ENCODE measurements at regions not wholly inside any gene's neighbourhood (a gene's known extent, or its start where the extent isn't known, plus 50 kb on each side); places are given as distances from the start of the nearest gene placed in this dataset.
"Not testable (repeated sequence)": the region's sequence is repeated elsewhere in the genome, so short reads cannot be mapped to it uniquely, and the experiment has no call there.

GRCh38 chr21:9006553-9007323, 1514.6 kb upstream of the TPTE start:
- H3K36me3 ChIP-seq (ENCODE audit: control insufficient read depth in 1 of 2, insufficient read depth in 2 of 2, low read length in 1 of 2); H3K4me1 ChIP-seq (ENCODE audit: control insufficient read depth in 1 of 2, insufficient read depth in 2 of 2, low read length in 2 of 2); H3K4me3 ChIP-seq (ENCODE audit: low read length in 2 of 2); H3K27me3 ChIP-seq (ENCODE audit: control insufficient read depth in 1 of 2, insufficient read depth in 2 of 2, low read length in 1 of 2); ATAC-seq (ENCODE audit: low FRiP score); H3K9me3 ChIP-seq (ENCODE audit: control insufficient read depth, low read length); intact Hi-C loops (cut with DNase I); H3K27ac ChIP-seq (ENCODE audit: low read depth in 1 of 2, low read length in 2 of 2); DNase-seq: not testable (repeated sequence)
- WGBS, 2 donors = 44 to 56% methylated on average over 2 of the region's 2 CpGs

- ATAC-seq (ENCODE audit: low FRiP score) = peak; percentile 46
- no peaks in the 10 kb centered on the region for H3K36me3 ChIP-seq (ENCODE audit: control insufficient read depth in 1 of 2, insufficient read depth in 2 of 2, low read length in 1 of 2)
- H3K27me3 ChIP-seq (ENCODE audit: control insufficient read depth in 1 of 2, insufficient read depth in 2 of 2, low read length in 1 of 2) = no peaks in the 10 kb centered on the region
- intact Hi-C loops (cut with DNase I) = no loop called here
- peak in 1 of 2 donors; percentile 77 for DNase-seq
- H3K27ac ChIP-seq (ENCODE audit: low read depth in 1 of 2, low read length in 2 of 2) = no peak overlapping the region
- peaks cover 2% of the 10 kb centered on the region for H3K9me3 ChIP-seq (ENCODE audit: control insufficient read depth, low read length)
- no peak overlapping the region for H3K4me3 ChIP-seq (ENCODE audit: low read length in 2 of 2)
- H3K4me1 ChIP-seq (ENCODE audit: control insufficient read depth in 1 of 2, insufficient read depth in 2 of 2, low read length in 2 of 2) = no peaks in the 10 kb centered on the region
Measured at GRCh38 chr21:9008636-9009035, 1512.7 kb upstream of the TPTE start.

- ATAC-seq (ENCODE audit: low FRiP score); H3K36me3 ChIP-seq (ENCODE audit: control insufficient read depth in 1 of 2, insufficient read depth in 2 of 2, low read length in 1 of 2); DNase-seq; intact Hi-C loops (cut with DNase I); H3K27ac ChIP-seq (ENCODE audit: low read depth in 1 of 2, low read length in 2 of 2); H3K9me3 ChIP-seq (ENCODE audit: control insufficient read depth, low read length); H3K27me3 ChIP-seq (ENCODE audit: control insufficient read depth in 1 of 2, insufficient read depth in 2 of 2, low read length in 1 of 2); H3K4me1 ChIP-seq (ENCODE audit: control insufficient read depth in 1 of 2, insufficient read depth in 2 of 2, low read length in 2 of 2); H3K4me3 ChIP-seq (ENCODE audit: low read length in 2 of 2): not testable (repeated sequence)
- 41 to 54% methylated on average over 3 of the region's 3 CpGs for WGBS, 2 donors
Measured at GRCh38 chr21:9009267-9010016, 1511.9 kb upstream of the TPTE start.

- intact Hi-C loops (cut with DNase I); H3K27me3 ChIP-seq (ENCODE audit: control insufficient read depth in 1 of 2, insufficient read depth in 2 of 2, low read length in 1 of 2); ATAC-seq (ENCODE audit: low FRiP score); H3K27ac ChIP-seq (ENCODE audit: low read depth in 1 of 2, low read length in 2 of 2); H3K9me3 ChIP-seq (ENCODE audit: control insufficient read depth, low read length); H3K4me1 ChIP-seq (ENCODE audit: control insufficient read depth in 1 of 2, insufficient read depth in 2 of 2, low read length in 2 of 2); H3K4me3 ChIP-seq (ENCODE audit: low read length in 2 of 2); H3K36me3 ChIP-seq (ENCODE audit: control insufficient read depth in 1 of 2, insufficient read depth in 2 of 2, low read length in 1 of 2); DNase-seq: not testable (repeated sequence)
- 14 to 17% methylated on average over 4 of the region's 4 CpGs for WGBS, 2 donors
Measured at GRCh38 chr21:9010121-9010795, 1511.1 kb upstream of the TPTE start.

GRCh38 chr21:9010936-9011890, 1510.2 kb upstream of the TPTE start:
- 43 to 52% methylated on average over 3 of the region's 3 CpGs for whole genome bisulfite sequencing, 2 donors
- peak in 1 of 2 donors; percentile 73 for DNase-seq
- intact Hi-C loops (cut with DNase I) = not testable (repeated sequence)

GRCh38 chr21:9011916-9012315, 1509.5 kb upstream of the TPTE start:
- H3K36me3 ChIP-seq (ENCODE audit: control insufficient read depth in 1 of 2, insufficient read depth in 2 of 2, low read length in 1 of 2); H3K4me1 ChIP-seq (ENCODE audit: control insufficient read depth in 1 of 2, insufficient read depth in 2 of 2, low read length in 2 of 2); H3K4me3 ChIP-seq (ENCODE audit: low read length in 2 of 2); ATAC-seq (ENCODE audit: low FRiP score); H3K27ac ChIP-seq (ENCODE audit: low read depth in 1 of 2, low read length in 2 of 2); intact Hi-C loops (cut with DNase I); H3K9me3 ChIP-seq (ENCODE audit: control insufficient read depth, low read length); H3K27me3 ChIP-seq (ENCODE audit: control insufficient read depth in 1 of 2, insufficient read depth in 2 of 2, low read length in 1 of 2); DNase-seq: not testable (repeated sequence)
- WGBS, 2 donors = 31 to 35% methylated on average over 4 of the region's 4 CpGs

More at GRCh38 chr21:9010936-9011890, 1510.2 kb upstream of the TPTE start:
- H3K27ac ChIP-seq (ENCODE audit: low read depth in 1 of 2, low read length in 2 of 2); ATAC-seq (ENCODE audit: low FRiP score); H3K9me3 ChIP-seq (ENCODE audit: control insufficient read depth, low read length); H3K27me3 ChIP-seq (ENCODE audit: control insufficient read depth in 1 of 2, insufficient read depth in 2 of 2, low read length in 1 of 2); H3K4me1 ChIP-seq (ENCODE audit: control insufficient read depth in 1 of 2, insufficient read depth in 2 of 2, low read length in 2 of 2); H3K36me3 ChIP-seq (ENCODE audit: control insufficient read depth in 1 of 2, insufficient read depth in 2 of 2, low read length in 1 of 2); H3K4me3 ChIP-seq (ENCODE audit: low read length in 2 of 2): not testable (repeated sequence)

GRCh38 chr21:9013502-9014242, 1507.7 kb upstream of the TPTE start:
- H3K27me3 ChIP-seq (ENCODE audit: control insufficient read depth in 1 of 2, insufficient read depth in 2 of 2, low read length in 1 of 2); H3K27ac ChIP-seq (ENCODE audit: low read depth in 1 of 2, low read length in 2 of 2); H3K4me3 ChIP-seq (ENCODE audit: low read length in 2 of 2); ATAC-seq (ENCODE audit: low FRiP score); H3K4me1 ChIP-seq (ENCODE audit: control insufficient read depth in 1 of 2, insufficient read depth in 2 of 2, low read length in 2 of 2); H3K9me3 ChIP-seq (ENCODE audit: control insufficient read depth, low read length); H3K36me3 ChIP-seq (ENCODE audit: control insufficient read depth in 1 of 2, insufficient read depth in 2 of 2, low read length in 1 of 2); intact Hi-C loops (cut with DNase I); DNase-seq: not testable (repeated sequence)
- 48 to 59% methylated on average over 8 of the region's 8 CpGs for WGBS, 2 donors
